Occipital lobe (tissue), 1 donor: ENCODE measurements at regions not wholly inside any gene's neighbourhood (a gene's known extent, or its start where the extent isn't known, plus 50 kb on each side); places are given as distances from the start of the nearest gene placed in this dataset.

Source experiments
- DNase-seq: peaks from one replicate; lab custom pipeline; 2025; lab: John Stamatoyannopoulos, UW

DNA sequence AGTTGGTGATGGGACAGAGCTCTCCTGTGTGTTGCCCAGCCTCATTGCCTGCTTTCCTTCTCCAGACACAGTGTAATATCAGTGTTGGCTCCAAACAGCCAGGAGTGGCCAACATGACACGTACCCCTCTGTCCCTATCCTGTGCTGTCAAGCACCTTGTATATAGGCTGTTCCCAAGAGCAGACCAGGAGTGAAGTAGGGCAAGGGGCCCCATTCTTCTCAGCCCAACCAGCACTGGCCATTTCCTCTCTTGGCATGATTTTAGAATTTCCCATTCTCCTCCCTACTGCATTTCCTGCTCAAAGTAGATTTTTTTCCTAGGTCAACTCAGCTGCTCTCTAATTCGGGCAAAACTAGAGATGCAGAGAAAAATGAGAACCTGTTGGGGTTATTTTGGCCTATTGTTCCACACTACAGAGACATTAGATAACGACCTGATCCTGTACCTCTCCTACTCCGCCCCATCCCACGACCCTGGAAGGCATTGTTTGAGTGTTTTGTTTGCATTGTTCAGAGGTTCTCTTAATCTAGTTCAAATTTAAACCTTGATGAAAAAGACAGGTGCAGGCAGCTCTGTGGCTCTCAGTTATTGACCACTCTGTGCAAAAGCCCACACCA, 95.6 kb downstream of the RASSF10 start:
- DNase-seq = no peak

DNA sequence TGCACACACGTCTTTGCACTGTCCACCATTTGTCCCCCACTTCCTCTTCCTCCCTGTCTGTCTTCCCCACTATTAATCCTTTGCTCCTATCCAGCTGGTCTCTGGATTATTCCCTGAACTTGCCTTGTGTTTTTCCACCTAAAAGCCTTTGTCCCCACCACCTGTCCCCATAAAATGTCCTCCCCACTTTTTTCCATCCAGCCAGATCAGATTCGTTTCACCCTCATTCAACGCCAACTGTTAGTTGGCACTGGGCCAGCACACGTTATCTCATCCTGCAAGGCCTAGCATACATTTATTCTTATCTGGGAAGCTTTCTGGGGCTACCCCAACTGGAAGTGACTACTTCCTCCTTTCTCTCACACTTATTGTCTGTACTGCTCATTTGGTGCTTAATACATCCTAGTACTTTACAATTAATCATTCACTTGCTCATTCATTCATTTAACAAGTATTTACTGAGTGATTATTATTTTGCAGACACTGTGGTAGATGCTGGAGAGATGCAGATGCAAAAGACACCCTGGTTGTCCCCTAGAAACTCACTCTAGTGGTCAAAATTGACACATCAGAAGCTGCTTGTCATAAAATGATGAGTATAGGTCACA, 96.2 kb downstream of the RASSF10 start:
- no peak for DNase-seq

DNA sequence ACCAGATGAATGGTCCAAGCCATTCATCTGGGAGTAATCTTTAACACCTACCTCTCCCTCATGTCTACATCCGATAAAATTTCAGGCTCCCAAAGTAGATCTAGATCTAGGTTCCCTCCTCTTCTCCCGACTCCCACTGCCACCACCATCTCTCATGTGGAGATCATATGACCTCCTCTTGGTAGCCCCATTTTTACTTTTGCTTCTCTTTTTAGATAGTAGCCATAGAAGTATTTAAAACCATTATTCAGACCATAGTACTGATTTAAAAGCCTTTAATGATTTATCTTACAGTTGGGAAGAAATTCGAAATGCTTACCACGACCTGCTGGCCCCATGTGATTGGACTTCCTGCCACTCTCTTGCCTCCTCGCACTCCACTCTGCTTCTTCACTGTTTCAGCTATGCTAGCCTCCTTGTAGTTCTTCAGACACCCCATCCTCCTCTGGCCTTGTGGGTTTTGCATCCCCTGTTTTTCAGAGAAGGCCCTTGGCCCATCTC, 98.5 kb downstream of the RASSF10 start:
- DNase-seq = no peak

DNA sequence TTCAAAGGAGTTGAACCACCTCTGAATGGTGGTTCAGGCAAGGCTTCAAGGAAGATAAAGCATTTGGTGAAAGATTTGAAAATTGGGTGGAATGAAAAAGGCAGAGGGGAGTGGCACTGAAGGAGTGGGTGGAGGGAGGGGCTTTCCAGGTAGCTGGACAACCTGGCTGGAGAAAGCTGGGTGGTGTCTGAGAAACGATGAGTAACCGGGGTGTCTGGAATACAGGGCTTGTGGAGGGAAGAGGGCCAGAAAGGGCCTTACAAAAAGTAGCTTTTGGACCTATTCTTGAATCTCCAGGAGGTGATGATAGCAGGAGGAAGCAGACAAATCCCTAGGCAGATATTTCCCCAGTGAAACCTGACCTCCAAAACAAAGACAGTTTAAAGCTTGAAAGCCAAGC, 99.3 kb downstream of the RASSF10 start:
- DNase-seq = no peak

DNA sequence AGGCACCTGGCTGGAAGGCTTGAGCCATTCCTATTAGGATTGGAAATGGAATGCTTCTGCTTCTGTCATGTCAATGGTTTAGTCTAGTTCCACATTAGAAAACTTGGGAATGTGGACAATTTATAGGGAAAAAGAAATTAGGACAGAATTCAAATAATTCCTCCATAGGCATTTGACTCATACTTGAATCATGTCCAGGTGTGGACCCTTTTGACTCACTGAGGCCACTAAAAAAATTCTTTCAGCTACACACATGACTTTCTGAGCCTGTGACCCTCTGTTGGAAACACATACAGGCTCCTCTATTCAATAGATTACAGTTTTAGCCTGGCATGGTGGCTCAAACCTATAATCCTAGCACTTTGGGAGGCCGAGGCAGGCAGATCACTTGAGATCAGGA, 100.5 kb downstream of the RASSF10 start:
- DNase-seq = no peak

GRCh38 chr11:13110145-13110544, 101.0 kb downstream of the RASSF10 start:
- no peak for DNase-seq

GRCh38 chr11:13110929-13111812, 102.1 kb downstream of the RASSF10 start:
- peak; percentile 12 for DNase-seq

- no peak for DNase-seq
Measured at GRCh38 chr11:13111813-13112130, 102.7 kb downstream of the RASSF10 start.

- DNase-seq = no peak
Measured at GRCh38 chr11:13114566-13115379, 105.7 kb downstream of the RASSF10 start.

DNA sequence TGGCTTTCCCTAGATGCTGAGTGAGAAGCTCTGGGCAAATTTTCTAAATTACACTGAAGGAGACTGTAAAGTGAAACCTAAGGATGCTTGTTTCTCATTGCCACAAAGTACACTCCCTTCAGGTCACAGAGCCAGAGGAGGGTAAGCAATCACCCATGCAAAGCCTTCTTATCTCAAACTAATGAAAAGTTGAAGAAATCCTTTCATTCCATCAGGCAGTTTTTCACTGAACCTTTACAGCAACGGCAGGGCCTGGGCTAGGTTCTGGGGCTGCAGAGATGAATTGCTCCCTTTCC, 106.2 kb downstream of the RASSF10 start:
- DNase-seq = no peak

GRCh38 chr11:13116491-13116890, 107.4 kb downstream of the RASSF10 start:
- no peak for DNase-seq

GRCh38 chr11:13117344-13117743, 108.2 kb downstream of the RASSF10 start:
- DNase-seq = no peak

DNA sequence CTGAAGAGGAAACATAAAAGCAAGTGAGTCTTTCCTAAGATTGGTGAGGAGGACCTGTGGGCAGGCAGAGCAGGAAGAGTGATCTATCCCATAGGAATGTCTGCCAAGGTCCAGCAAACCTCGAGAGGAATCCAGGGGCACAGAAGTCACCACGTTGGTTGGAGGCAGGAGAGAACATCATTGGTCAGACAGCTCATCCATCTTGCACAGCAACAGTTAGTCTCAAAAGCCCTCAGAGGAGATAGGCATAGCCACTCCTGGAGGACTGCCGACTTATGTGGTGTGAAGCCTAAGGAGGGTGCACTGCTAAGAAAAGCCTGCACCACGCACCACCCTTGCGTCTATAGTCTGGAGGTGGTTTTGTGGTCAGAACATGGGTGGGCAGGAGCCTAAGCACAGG, 109.1 kb downstream of the RASSF10 start:
- DNase-seq = no peak

DNA sequence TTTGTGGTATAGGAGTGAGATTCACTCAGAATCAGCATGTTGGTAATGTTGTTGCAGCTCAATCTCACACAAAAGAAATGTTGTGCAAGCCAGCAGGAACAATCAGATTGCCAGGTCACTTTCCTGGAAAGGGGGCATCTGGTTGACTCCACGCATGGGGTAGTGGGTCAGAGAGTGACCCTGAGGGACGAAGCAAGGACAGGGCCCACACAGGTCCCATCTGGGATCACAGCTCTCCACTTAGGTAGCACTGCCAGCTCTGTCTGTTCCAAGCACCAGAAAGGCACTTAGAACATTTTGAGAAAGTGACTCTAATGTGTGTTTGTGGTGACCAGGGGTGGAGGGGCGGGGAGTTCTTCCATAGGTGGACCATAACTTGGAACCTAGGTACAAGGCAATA, 109.5 kb downstream of the RASSF10 start:
- DNase-seq = no peak

- DNase-seq = no peak
Measured at GRCh38 chr11:13119361-13119760, 110.2 kb downstream of the RASSF10 start.

DNA sequence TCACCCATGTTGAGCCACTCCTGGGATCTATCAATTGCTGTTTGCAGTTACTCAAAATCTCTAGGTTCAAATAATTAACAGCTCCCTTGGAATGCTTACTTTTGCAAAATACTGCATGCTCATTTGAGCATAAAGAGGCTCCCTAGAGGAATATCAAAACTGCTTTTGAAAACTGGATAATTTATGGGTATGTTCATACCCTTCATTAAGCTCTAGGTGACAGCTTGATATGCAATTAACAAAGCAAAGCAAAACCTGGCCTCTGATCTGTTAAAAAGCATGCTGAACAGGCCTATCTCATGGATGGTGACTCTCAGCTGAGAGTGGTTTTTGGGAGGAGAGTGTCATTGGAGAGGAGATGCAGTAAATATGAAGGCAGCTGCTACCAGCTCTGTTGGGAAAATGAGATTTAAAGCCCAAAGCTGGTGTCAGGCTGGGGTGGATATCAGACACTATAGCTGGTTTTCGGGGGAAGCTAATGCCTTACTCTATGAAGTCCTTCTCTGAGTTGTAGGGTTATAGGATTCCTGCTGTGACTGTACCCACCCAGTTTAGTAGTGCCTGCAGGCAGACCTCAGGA, 110.9 kb downstream of the RASSF10 start:
- no peak for DNase-seq

- DNase-seq = no peak
Measured at GRCh38 chr11:13120691-13121090, 111.6 kb downstream of the RASSF10 start.

- DNase-seq = no peak
Measured at GRCh38 chr11:13126430-13126829, 117.3 kb downstream of the RASSF10 start.

GRCh38 chr11:13127161-13127560, 118.0 kb downstream of the RASSF10 start:
- no peak for DNase-seq

- no peak for DNase-seq
Measured at GRCh38 chr11:13128354-13128753, 119.2 kb downstream of the RASSF10 start.

DNA sequence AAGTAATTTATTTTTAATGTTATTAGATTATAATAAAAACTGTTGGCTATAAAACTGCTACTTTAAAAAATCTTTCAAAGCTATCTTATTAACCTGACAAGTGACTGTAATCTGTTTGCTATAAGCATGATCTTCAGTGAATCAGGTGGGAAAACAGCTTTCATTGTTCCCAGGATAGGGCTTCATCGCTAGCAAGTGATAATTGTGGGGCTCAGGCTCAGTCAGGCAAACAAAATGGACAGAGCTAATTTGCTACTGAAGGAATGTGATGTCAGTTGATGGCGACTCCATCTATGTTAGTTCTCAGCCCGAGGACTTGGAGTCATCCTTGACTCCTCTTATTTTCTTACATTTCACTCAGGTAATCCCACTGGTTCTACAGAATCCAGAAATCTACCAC, 125.0 kb downstream of the RASSF10 start:
- DNase-seq = no peak

- DNase-seq = no peak
Measured at GRCh38 chr11:13134886-13135285, 125.8 kb downstream of the RASSF10 start.
